SU-DHL-6 (cell line): ENCODE measurements at regions not wholly inside any gene's neighbourhood (a gene's known extent, or its start where the extent isn't known, plus 50 kb on each side); places are given as distances from the start of the nearest gene placed in this dataset.

Experiments used
- CTCF ChIP-seq: fragments of 200-600 bp; sonication (generic); IDR thresholded peaks from one replicate; pipeline ENCODE4 v1.5.1; 2017; ENCODE audit warnings: antibody characterized with exemption, mild to moderate bottlenecking, low read length, moderate library complexity; ENCODE audit not compliant: insufficient read depth, poor library complexity, severe bottlenecking
- EZH2phosphoT487 ChIP-seq: fragments of 200-600 bp; sonication (generic), shearing (Covaris generic); conservative IDR thresholded peaks from 2 replicates; pipeline ENCODE4 v1.6.1; 2018; ENCODE audit warnings: mild to moderate bottlenecking, antibody characterized with exemption, low read length, moderate library complexity, mixed read lengths

GRCh38 chr2:120995152-120995551 lies 259.5 kb downstream of the GLI2 start:
- TF ChIP-seq CTCF = no peak
- no peak for TF ChIP-seq EZH2phosphoT487
